ENCODE measurements at regions not wholly inside any gene's neighbourhood (a gene's known extent, or its start where the extent isn't known, plus 50 kb on each side); places are given as distances from the start of the nearest gene placed in this dataset.

GRCh38 chr15:29550834-29551465, 271.3 kb downstream of the TJP1 start:
- H4K20me1 ChIP-seq (ENCODE audit: insufficient read depth): no peaks in the 10 kb centered on the region
- no peak for DNase-seq
- H3K27ac ChIP-seq: no peak overlapping the region
- peaks cover 14% of the 10 kb centered on the region for H3K27me3 ChIP-seq (replicated peaks; ENCODE audit: insufficient read depth)
- no peaks in the 10 kb centered on the region for H3F3A ChIP-seq (ENCODE audit: insufficient read depth)
- no peak overlapping the region for H3K4me2 ChIP-seq (ENCODE audit: unreplicated experiment)
- H3K36me3 ChIP-seq (ENCODE audit: low read depth): no peaks in the 10 kb centered on the region
- H3K9ac ChIP-seq: no peak overlapping the region
- H3K9me3 ChIP-seq (ENCODE audit: low read depth): no peaks in the 10 kb centered on the region
- WGBS, 2 experiments (ENCODE audit: low coverage in 1 of 2, low lambda C conversion rate in 2 of 2, missing lambda C conversion rate in 2 of 2): 19% methylated on average over 5 of the region's 5 CpGs
- H3K9me2 ChIP-seq (ENCODE audit: insufficient read depth): no peaks in the 10 kb centered on the region
- H3K79me2 ChIP-seq (ENCODE audit: insufficient read depth): no peaks in the 10 kb centered on the region
- TF ChIP-seq EZH2phosphoT487 (IDR thresholded peaks at IDR 0.05; ENCODE audit: insufficient read depth, low read depth) (no peak), EZH2 (IDR thresholded peaks at IDR 0.05; ENCODE audit: insufficient read depth, poor library complexity, severe bottlenecking) (no peak)
- H2AFZ ChIP-seq: no peak overlapping the region
- H3K4me1 ChIP-seq (ENCODE audit: insufficient read depth): no peaks in the 10 kb centered on the region
- H3K4me3 ChIP-seq: no peak overlapping the region
- in situ Hi-C loops (cut with MboI): no loop called here

GRCh38 chr15:29548006-29548405, 274.3 kb downstream of the TJP1 start:
- in situ Hi-C loops (cut with MboI): no loop called here
- H3K27me3 ChIP-seq (replicated peaks; ENCODE audit: insufficient read depth): no peaks in the 10 kb centered on the region; the same call in 1 of the 2 replicates
- H4K20me1 ChIP-seq (ENCODE audit: insufficient read depth): no peaks in the 10 kb centered on the region
- no peaks in the 10 kb centered on the region for H3K9me2 ChIP-seq (ENCODE audit: insufficient read depth)
- H3K79me2 ChIP-seq (ENCODE audit: insufficient read depth): no peaks in the 10 kb centered on the region
- H3K9ac ChIP-seq: no peak overlapping the region
- no peaks in the 10 kb centered on the region for H3F3A ChIP-seq (ENCODE audit: insufficient read depth)
- H2AFZ ChIP-seq: no peak overlapping the region
- H3K9me3 ChIP-seq (ENCODE audit: low read depth): no peaks in the 10 kb centered on the region
- no peak for DNase-seq
- H3K4me3 ChIP-seq: no peak overlapping the region
- no peak overlapping the region for H3K4me2 ChIP-seq (ENCODE audit: unreplicated experiment)
- WGBS, 2 experiments (ENCODE audit: low coverage in 1 of 2, low lambda C conversion rate in 2 of 2, missing lambda C conversion rate in 2 of 2): 10 to 21% methylated on average over 2 of the region's 2 CpGs
- H3K4me1 ChIP-seq (ENCODE audit: insufficient read depth): no peaks in the 10 kb centered on the region
- no peak overlapping the region for H3K27ac ChIP-seq
- H3K36me3 ChIP-seq (ENCODE audit: low read depth): no peaks in the 10 kb centered on the region
- no peak for TF ChIP-seq EZH2 (IDR thresholded peaks at IDR 0.05; ENCODE audit: insufficient read depth, poor library complexity, severe bottlenecking)

DNA sequence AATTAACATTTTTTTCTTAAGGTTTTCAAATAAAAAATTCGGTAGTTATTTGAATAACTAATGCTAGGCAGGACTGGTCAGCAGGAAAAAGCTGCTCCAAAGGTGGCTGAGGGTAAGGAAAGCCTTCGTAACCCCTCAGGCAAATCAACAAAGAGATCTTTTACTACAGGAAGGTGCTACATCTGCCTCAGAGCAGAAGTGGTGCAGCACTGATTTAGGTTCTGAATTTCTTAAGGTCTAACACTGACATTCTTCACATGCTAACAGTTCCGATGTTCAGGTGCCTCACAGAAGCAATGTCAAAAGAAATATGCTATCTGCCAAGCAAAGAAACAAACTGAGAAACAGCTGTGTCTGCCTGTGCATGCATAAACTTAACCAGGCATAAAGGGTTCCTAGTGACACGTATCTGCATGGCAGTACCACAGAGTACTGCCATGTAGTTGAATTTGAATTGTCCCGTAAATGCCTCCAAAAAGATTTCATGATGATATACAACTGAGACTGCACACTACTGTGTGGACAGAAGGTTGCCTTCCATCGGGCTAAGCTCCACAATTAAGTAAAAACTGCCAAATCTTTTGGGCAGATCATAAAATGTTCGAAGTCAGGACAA, 275.0 kb upstream of the NSMCE3 start:
- Histone ChIP-seq H3F3A (ENCODE audit: insufficient read depth) (no peaks in the 10 kb centered on the region), H3K9me2 (ENCODE audit: insufficient read depth) (no peaks in the 10 kb centered on the region), H3K4me2 (ENCODE audit: unreplicated experiment) (no peak overlapping the region), H3K4me3 (no peak overlapping the region), H3K9me3 (ENCODE audit: low read depth) (no peaks in the 10 kb centered on the region), H3K79me2 (ENCODE audit: insufficient read depth) (no peaks in the 10 kb centered on the region), H3K4me1 (ENCODE audit: insufficient read depth) (no peaks in the 10 kb centered on the region), H3K27ac (no peak overlapping the region), H3K27me3 (replicated peaks; ENCODE audit: insufficient read depth) (no peaks in the 10 kb centered on the region), H3K9ac (no peak overlapping the region), H2AFZ (no peak overlapping the region), H3K36me3 (ENCODE audit: low read depth) (no peaks in the 10 kb centered on the region), H4K20me1 (ENCODE audit: insufficient read depth) (no peaks in the 10 kb centered on the region)
- no peak for TF ChIP-seq EZH2phosphoT487 (IDR thresholded peaks at IDR 0.05; ENCODE audit: insufficient read depth, low read depth)
- TF ChIP-seq EZH2 (IDR thresholded peaks at IDR 0.05; ENCODE audit: insufficient read depth, poor library complexity, severe bottlenecking): no peak
- whole genome bisulfite sequencing, 2 experiments (ENCODE audit: low coverage in 1 of 2, low lambda C conversion rate in 2 of 2, missing lambda C conversion rate in 2 of 2): 10 to 13% methylated on average over 7 of the region's 7 CpGs
- no peak for DNase-seq
- in situ Hi-C loops (cut with MboI): no loop called here

DNA sequence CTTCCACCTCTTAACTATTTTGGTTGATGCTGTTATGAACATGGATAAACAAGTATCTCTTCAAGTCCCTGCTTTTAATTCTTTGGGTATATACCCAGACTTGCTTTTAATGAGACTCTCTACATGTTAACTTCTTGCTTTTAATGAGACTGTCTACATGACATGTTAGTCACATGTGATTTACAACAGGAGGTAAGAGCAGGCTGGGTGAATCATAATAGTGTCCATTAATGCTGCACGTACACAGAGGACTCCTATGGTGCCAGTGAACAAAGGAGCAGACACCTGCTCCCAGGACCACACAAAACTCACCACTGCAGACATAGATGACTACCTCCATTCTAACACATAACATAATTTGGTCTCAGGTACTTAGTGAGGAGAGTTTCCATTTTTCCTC, 273.4 kb upstream of the NSMCE3 start:
- no peaks in the 10 kb centered on the region for H3K79me2 ChIP-seq (ENCODE audit: insufficient read depth)
- no peak for DNase-seq
- H3K9ac ChIP-seq: no peak overlapping the region
- no peaks in the 10 kb centered on the region for H3K27me3 ChIP-seq (replicated peaks; ENCODE audit: insufficient read depth)
- H3K4me1 ChIP-seq (ENCODE audit: insufficient read depth): no peaks in the 10 kb centered on the region
- 27 to 35% methylated on average over 1 of the region's 1 CpG for WGBS, 2 experiments (ENCODE audit: low coverage in 1 of 2, low lambda C conversion rate in 2 of 2, missing lambda C conversion rate in 2 of 2)
- no peaks in the 10 kb centered on the region for H4K20me1 ChIP-seq (ENCODE audit: insufficient read depth)
- in situ Hi-C loops (cut with MboI): no loop called here
- no peaks in the 10 kb centered on the region for H3K9me2 ChIP-seq (ENCODE audit: insufficient read depth)
- H2AFZ ChIP-seq: no peak overlapping the region
- no peak overlapping the region for H3K27ac ChIP-seq
- H3K9me3 ChIP-seq (ENCODE audit: low read depth): no peaks in the 10 kb centered on the region
- TF ChIP-seq EZH2 (IDR thresholded peaks at IDR 0.05; ENCODE audit: insufficient read depth, poor library complexity, severe bottlenecking) (no peak), EZH2phosphoT487 (IDR thresholded peaks at IDR 0.05; ENCODE audit: insufficient read depth, low read depth) (no peak)
- H3F3A ChIP-seq (ENCODE audit: insufficient read depth): no peaks in the 10 kb centered on the region
- no peak overlapping the region for H3K4me2 ChIP-seq (ENCODE audit: unreplicated experiment)
- H3K36me3 ChIP-seq (ENCODE audit: low read depth): no peaks in the 10 kb centered on the region
- no peak overlapping the region for H3K4me3 ChIP-seq
